ENCODE measurements at regions not wholly inside any gene's neighbourhood (a gene's known extent, or its start where the extent isn't known, plus 50 kb on each side); places are given as distances from the start of the nearest gene placed in this dataset.

- DNase-seq: no peak
Measured at GRCh38 chr11:90803366-90803765, 580.5 kb upstream of the CHORDC1 start.

- no peak for DNase-seq
Measured at GRCh38 chr11:90798769-90799168, 575.9 kb upstream of the CHORDC1 start.

DNA sequence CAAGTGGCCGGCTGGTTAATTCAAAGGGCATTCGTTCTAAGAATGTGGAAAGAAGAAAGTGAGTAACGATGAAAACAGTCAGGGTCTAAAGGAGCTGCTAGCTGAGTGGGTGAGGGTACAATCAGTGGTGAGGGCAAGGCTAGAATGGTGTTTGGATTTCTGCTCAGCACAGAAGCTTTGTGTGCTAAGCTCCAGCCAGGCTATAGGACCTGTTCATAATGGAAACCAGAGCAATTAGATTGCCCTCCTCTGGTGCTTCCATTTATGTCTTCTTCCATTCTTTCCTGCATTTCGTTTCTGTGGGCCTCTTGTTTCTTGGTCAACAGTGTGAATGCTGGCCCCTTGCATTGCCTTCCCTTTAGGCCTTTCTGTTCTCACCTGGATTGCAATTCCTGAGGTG, 572.9 kb upstream of the CHORDC1 start:
- DNase-seq: no peak

DNA sequence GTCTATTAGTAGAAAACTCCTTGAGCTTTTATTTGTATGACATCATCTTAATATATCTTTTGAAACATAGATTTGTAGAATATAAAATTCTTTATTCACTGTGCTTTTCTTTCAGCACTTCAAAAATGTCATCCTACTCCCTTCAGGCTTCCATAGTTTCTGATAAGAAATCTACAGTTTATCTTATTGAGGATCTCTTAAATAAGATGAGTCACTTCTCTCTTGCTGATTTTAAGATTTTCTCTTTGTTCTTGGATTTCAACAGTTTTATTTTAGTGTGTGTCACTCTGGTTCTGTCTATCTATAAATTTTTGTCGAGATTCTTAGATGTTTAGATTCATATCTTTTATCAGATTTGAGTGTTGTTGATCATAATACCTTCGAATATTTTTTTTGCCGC, 566.1 kb upstream of the CHORDC1 start:
- DNase-seq: no peak

DNA sequence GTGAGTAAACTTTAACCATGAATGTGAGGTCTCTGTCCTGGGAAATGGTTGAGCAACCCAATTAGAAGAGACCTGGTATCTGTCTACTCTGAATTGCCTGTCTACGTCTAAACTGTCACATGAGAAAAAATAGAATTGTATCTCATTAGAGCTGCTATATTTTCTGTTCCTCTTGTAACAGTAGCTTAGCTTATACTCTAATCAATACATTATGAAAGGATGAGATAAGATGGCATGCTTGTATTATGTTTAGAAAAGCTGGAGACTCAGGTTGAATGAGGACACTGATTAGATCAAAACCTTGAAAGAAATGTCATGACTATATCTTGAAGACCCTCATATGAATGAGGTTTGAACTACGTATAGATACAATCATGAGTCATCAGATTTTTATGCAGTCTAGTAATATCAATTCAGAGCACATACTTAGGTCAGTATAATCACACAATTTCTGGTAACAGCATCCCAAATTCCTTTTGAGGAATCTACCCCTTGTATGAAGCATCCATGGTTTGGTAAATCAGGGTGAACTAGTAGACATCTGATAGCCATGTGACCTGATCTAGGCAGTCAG, 561.5 kb upstream of the CHORDC1 start:
- DNase-seq: no peak

DNA sequence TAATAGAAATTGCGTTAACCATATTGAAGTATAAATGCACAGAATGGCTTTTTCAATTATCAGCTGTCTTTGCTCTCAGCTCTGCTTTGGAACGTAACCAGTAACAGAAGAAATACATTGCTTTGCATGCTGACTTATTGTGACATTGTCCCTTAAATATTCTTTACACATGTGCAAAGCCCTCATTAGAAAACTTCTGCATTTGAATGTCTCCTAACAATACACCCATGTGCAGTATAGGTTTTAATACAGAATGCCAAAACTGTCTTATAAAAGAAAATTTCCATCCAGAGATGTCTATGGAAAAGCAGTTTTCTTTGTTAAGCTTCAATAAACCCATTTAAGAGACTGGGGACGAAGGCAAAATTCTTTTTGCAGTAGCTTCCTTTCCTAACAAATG, 560.3 kb upstream of the CHORDC1 start:
- DNase-seq: no peak

- no peak for DNase-seq
Measured at GRCh38 chr11:90779098-90779497, 556.2 kb upstream of the CHORDC1 start.

DNA sequence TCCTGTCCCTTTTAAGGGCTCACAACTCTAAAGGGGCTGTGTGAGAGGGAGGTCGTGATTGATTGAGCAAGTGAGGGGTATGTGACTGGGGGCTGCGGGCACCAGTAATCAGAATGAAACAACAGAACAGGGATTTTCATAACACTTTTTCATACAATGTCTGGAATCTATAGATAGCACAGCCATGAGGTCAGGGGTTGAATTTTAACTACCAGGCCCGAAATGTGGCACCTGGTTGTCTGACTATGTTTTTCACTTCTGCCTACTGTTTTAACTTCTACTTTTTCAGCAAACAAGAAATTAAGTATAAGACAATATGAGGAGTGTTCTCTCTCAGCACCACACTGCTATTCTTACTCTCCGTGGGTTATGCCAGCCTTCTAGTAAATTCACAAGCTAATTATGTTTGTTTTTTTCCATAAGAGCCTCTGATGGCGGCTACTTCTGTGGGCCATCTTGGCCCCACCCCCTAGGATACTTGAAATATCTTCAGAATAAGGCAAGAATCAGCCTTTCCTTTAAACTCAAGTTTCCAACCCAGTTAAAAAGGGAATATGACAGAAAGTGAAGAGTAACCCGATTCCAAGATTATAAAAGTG, 552.8 kb upstream of the CHORDC1 start:
- DNase-seq: no peak

- DNase-seq: no peak
Measured at GRCh38 chr11:90774727-90775566, 552.1 kb upstream of the CHORDC1 start.

DNA sequence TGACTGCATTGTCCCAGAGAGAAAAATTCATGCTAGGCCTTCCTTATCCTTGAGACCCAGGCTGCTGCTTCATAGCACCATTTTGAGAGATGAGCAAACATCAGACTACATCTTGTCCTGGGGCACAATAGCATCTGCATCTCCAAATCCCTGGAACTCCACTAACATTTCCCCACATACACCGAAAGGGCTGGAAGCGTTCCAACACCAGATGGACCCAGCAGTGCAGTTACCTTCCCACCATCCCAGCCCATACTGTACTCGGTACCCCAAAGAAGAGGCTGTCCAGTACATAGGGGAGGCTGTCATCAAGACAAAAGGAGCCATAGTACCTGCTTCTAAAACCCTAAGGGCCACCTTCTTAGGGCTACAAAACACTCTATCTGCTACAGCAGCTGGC, 547.2 kb upstream of the CHORDC1 start:
- DNase-seq: no peak

DNA sequence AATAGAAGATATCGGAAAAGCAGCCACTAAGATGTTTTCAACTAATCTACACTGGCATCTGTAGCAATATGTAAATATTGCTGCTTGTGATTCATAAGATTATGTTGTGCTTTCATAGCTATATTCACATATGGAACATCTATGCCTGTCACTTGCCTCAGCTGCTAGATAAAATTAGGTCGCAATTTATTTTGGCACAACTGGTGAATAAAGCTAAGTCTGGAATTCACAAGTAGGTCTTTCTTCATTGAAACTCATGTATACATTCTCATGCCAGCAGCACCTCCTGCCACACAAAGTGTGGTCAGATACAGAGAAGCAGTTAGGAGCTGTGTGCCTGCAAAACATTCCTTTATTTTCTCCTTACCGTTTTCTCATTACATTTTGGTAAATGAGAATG, 543.3 kb upstream of the CHORDC1 start:
- DNase-seq: no peak

- DNase-seq: no peak
Measured at GRCh38 chr11:90764691-90765090, 541.8 kb upstream of the CHORDC1 start.

DNA sequence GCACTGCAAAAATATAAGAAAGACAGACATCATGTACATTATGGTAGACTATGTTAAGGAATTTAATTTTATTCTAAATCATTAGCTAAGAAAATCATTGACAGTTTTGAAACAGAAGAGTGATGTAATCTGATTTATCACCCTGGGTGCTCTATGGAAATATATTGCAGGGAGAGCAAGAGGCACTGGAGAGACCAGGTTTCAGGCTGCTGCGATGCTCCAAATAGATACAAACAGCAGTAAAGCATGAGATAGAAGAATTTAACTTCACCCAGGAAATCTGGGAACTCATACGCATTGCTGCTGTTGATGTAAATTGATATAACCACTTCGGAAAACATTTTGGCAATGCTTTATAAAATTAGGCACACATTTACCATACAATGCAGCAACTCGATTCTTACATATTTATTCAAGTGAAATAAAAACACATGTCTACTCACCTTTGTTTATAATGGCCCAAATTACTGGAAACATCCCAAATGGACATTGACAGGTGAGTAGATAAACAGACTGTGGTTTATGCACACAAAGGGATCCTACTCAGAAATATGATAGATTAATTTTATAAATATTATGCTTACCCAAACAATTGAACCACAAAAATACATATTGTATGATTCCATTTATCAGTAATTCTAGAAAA, 535.1 kb upstream of the CHORDC1 start:
- DNase-seq: no peak

DNA sequence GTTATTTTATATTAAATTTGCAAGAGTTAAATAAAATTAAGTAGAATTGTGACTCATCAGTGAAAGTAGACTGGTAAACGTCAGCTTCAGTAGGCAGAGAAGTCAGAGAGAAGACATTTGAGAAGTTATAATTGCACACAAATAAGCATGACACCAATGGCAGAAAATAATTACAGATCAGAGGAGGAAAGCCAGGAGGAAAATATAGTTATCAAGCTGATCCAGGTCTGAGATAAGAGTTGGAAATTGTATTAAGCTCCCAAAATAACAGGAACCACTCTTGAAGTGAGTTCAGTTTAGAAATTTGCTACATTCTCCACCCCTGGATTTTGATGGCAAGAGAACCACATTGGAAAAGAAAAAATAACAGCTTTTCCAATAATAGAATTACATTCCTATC, 533.8 kb upstream of the CHORDC1 start:
- no peak for DNase-seq

DNA sequence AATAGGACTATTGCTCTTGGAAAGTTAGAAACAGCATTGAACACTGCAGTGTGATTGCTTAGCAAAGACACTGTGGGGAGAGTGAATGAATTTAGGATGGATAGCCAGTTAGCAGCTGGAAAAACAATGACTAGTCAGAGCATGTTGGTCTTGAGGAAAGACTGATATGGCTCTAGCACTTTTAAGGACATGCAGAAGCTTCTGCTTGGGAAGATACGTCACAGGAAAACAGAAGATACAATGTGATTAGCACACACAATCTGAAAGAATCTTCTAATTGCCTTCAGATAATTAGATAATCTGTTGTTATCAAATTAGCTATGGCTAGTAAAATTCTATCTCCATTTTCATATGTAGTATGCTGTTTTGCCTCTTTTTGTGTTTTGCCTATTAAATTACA, 530.7 kb upstream of the CHORDC1 start:
- no peak for DNase-seq

- no peak for DNase-seq
Measured at GRCh38 chr11:90747057-90747456, 524.2 kb upstream of the CHORDC1 start.

GRCh38 chr11:90744169-90744568, 521.3 kb upstream of the CHORDC1 start:
- DNase-seq: no peak

GRCh38 chr11:90738799-90739198, 516.0 kb upstream of the CHORDC1 start:
- no peak for DNase-seq

GRCh38 chr11:90737444-90738050, 514.7 kb upstream of the CHORDC1 start:
- no peak for DNase-seq

DNA sequence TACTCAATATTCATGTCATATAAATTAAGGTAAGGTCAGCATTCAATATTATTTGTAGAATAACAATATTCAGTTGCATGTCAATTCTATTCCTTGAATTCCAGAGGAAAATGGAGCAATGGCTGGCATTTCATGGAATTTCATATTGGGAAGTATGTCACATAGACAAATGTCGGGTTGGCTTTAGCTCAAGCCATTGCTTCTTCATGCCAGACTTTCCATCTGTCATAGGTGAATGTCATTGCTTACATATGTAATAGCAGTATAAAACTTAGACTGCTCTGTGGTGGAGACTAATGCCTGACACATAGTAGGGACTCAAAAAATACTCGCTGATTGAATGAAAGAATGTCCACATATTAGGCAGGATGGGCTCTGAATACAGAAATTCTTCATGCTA, 509.6 kb upstream of the CHORDC1 start:
- no peak for DNase-seq

- DNase-seq: no peak
Measured at GRCh38 chr11:90723475-90723874, 500.6 kb upstream of the CHORDC1 start.

DNA sequence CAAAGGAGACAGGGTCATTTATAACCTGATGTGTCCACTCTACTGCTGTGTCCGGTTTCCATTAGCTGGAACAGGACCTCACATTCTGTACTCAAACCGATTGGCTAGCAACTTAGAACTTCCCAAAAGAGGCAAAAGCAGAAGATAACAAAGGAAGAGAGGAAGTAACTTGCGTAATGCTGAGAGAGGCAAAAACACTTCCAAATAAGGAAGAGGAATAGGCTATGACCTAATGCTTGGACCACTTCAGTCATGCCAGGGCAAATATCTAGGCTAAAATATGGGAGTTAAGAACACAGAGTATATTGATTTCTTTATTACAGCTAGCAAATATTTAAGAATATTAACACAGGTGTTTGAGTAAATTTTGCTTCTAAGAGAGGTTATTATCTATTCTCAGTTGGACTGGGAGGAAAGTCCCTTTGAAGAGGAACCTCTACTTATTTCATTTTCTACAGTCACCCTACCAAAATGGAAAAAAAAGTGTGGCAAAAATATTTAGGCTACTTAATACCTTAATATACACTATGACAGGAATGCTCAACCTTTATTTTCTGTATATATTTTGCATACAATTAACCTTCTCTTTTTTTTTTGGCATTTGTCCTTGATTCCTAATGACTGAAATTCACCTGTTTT, 499.8 kb upstream of the CHORDC1 start:
- no peak for DNase-seq

DNA sequence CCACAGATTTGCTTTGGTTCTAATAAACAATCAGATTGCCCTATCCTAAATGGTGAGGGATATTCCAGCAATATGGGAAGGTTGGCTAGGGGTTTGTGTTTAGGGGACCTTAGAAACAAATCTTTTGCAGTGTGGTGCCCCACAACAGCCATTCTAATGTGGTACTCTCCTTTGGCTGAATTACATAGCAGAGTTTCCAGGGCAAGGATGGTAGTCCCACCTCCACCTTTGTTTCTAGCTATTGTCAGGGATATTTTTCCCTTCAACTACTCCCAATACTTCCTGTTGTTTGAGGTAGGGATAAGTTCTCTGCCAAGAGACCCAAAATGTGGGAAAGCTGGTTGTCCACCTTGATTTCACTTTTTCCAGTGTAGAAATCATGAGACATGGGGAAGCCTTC, 494.7 kb upstream of the CHORDC1 start:
- no peak for DNase-seq
